MM.1S (cell line): ENCODE measurements at regions not wholly inside any gene's neighbourhood (a gene's known extent, or its start where the extent isn't known, plus 50 kb on each side); places are given as distances from the start of the nearest gene placed in this dataset.

Experiments used
- CTCF ChIP-seq: fragments of 300-600 bp; sonication (generic); IDR thresholded peaks from 2 replicates; pipeline ENCODE4 v1.5.1; 2016; ENCODE audit warnings: antibody characterized with exemption, low read length, mixed read lengths
- EZH2 ChIP-seq: fragments of 300-600 bp; sonication (generic); optimal IDR thresholded peaks from 2 replicates; pipeline ENCODE3; 2017; ENCODE audit warnings: low read depth, mild to moderate bottlenecking, antibody characterized with exemption, low read length, mixed read lengths
- EZH2phosphoT487 ChIP-seq: fragments of 300-600 bp; sonication (generic); IDR thresholded peaks from 2 replicates; pipeline ENCODE4 v1.6.1; 2018; ENCODE audit warnings: antibody characterized with exemption, low read length

- TF ChIP-seq CTCF: no peak
- no peak for TF ChIP-seq EZH2
- TF ChIP-seq EZH2phosphoT487: no peak
Measured at GRCh38 chr2:121092095-121092494, 192.9 kb downstream of the TFCP2L1 start.
